Fibroblast of mammary gland (primary cell): ENCODE measurements at regions not wholly inside any gene's neighbourhood (a gene's known extent, or its start where the extent isn't known, plus 50 kb on each side); places are given as distances from the start of the nearest gene placed in this dataset.

ENCODE experiments used
- DNase-seq: peaks from one replicate; pipeline ENCODE4 v3.0.0-alpha.2; 2010; ENCODE audit warnings: low read depth
- H3K4me3 ChIP-seq: 2 replicates; pipeline ENCODE4 v1.5.1; 2011; ENCODE audit warnings: low read depth, mild to moderate bottlenecking, low read length, moderate library complexity; ENCODE audit not compliant: control insufficient read depth
- CTCF ChIP-seq: conservative IDR thresholded peaks from 2 replicates; pipeline ENCODE4 v1.5.1; 2011; ENCODE audit warnings: low read depth, low read length, inconsistent platforms; ENCODE audit not compliant: control insufficient read depth, insufficient read depth

- no peak for DNase-seq
- no peak overlapping the region for H3K4me3 ChIP-seq
- TF ChIP-seq CTCF: no peak
Observed at GRCh38 chr11:92775003-92775676, 194.3 kb upstream of the MTNR1B start.

GRCh38 chr11:92776676-92777075 lies 192.8 kb upstream of the MTNR1B start:
- DNase-seq: no peak
- H3K4me3 ChIP-seq: no peak overlapping the region
- no peak for TF ChIP-seq CTCF

GRCh38 chr11:92779746-92780145 lies 189.7 kb upstream of the MTNR1B start:
- no peak overlapping the region for H3K4me3 ChIP-seq
- DNase-seq: no peak
- TF ChIP-seq CTCF: no peak

- DNase-seq: no peak
- TF ChIP-seq CTCF: no peak
- H3K4me3 ChIP-seq: no peak overlapping the region
Observed at GRCh38 chr11:92781151-92781550, 188.3 kb upstream of the MTNR1B start.

- no peak overlapping the region for H3K4me3 ChIP-seq
- DNase-seq: no peak
- TF ChIP-seq CTCF: no peak
Observed at GRCh38 chr11:92782806-92783205, 186.6 kb upstream of the MTNR1B start.

- TF ChIP-seq CTCF: no peak
- no peak overlapping the region for H3K4me3 ChIP-seq
- DNase-seq: no peak
Observed at GRCh38 chr11:92784331-92784730, 185.1 kb upstream of the MTNR1B start.

GRCh38 chr11:92787638-92788037 lies 181.8 kb upstream of the MTNR1B start:
- DNase-seq: no peak
- no peak overlapping the region for H3K4me3 ChIP-seq
- TF ChIP-seq CTCF: no peak
